NCI-H146 treated with DMSO at 0.1 percent for 48 hours (cell line): ENCODE measurements at regions not wholly inside any gene's neighbourhood (a gene's known extent, or its start where the extent isn't known, plus 50 kb on each side); places are given as distances from the start of the nearest gene placed in this dataset.

Source experiments
- DNase-seq: peaks from one replicate; lab custom pipeline; 2025; ENCODE audit not compliant: unreplicated experiment; lab: John Stamatoyannopoulos, UW

GRCh38 chr7:17159500-17160037 lies 138.9 kb upstream of the AHR start:
- no peak for DNase-seq

- DNase-seq = no peak
These were observed 131.6 kb upstream of the AHR start for GRCh38 chr7:17166824-17167379.

- no peak for DNase-seq
These were observed 130.0 kb upstream of the AHR start for GRCh38 chr7:17168416-17168815.

GRCh38 chr7:17171427-17171826 lies 127.0 kb upstream of the AHR start:
- no peak for DNase-seq

- no peak for DNase-seq
These were observed 122.0 kb upstream of the AHR start for GRCh38 chr7:17176371-17177032.

GRCh38 chr7:17178545-17178944 lies 119.9 kb upstream of the AHR start:
- no peak for DNase-seq

GRCh38 chr7:17181482-17181881 lies 117.0 kb upstream of the AHR start:
- no peak for DNase-seq

GRCh38 chr7:17183630-17184328 lies 114.7 kb upstream of the AHR start:
- no peak for DNase-seq

GRCh38 chr7:17184805-17185689 lies 113.4 kb upstream of the AHR start:
- DNase-seq = no peak

GRCh38 chr7:17185690-17186070 lies 112.8 kb upstream of the AHR start:
- no peak for DNase-seq

- no peak for DNase-seq
These were observed 111.5 kb upstream of the AHR start for GRCh38 chr7:17186745-17187530.

- DNase-seq = no peak
These were observed 103.8 kb upstream of the AHR start for GRCh38 chr7:17194656-17195055.

- no peak for DNase-seq
These were observed 102.9 kb upstream of the AHR start for GRCh38 chr7:17195576-17195975.

GRCh38 chr7:17205910-17206309 lies 92.5 kb upstream of the AHR start:
- no peak for DNase-seq

GRCh38 chr7:17206349-17206905 lies 92.0 kb upstream of the AHR start:
- peak; percentile 56 for DNase-seq

- no peak for DNase-seq
These were observed 91.2 kb upstream of the AHR start for GRCh38 chr7:17207220-17207619.

GRCh38 chr7:17209101-17209500 lies 89.4 kb upstream of the AHR start:
- no peak for DNase-seq

GRCh38 chr7:17211307-17211836 lies 87.1 kb upstream of the AHR start:
- no peak for DNase-seq

- DNase-seq = no peak
These were observed 86.3 kb upstream of the AHR start for GRCh38 chr7:17212188-17212587.
